Ureter (tissue), 1 donor: ENCODE measurements at regions not wholly inside any gene's neighbourhood (a gene's known extent, or its start where the extent isn't known, plus 50 kb on each side); places are given as distances from the start of the nearest gene placed in this dataset.

Source experiments
- DNase-seq: peaks from one replicate; pipeline ENCODE4 v3.0.0-alpha.2; 2020; ENCODE audit warnings: low spot score
- donor health status: DM: yes; HTN: yes; CAD: no.

- no peak for DNase-seq
Measured at GRCh38 chr11:39294648-39295047, 2164.8 kb downstream of the LRRC4C start.

DNA sequence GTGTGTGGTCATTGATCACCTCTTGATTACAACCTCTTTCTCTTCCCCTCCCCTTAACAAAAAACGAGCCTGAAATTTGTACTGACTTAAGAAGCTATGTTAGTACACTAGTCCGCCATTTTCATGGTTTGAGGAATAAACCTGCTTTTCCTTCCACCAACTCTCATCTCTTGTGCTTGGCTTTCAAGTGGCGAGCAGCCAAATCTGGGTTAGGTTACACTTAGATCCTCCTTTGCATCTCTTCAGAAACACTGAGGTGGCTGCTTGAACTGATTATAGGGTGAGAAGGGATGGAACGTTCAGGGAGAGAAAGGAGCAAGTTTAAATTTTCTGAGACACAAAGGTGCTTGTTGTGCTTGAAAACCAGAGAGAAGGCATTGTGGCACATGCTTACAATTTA, 2171.4 kb downstream of the LRRC4C start:
- no peak for DNase-seq

DNA sequence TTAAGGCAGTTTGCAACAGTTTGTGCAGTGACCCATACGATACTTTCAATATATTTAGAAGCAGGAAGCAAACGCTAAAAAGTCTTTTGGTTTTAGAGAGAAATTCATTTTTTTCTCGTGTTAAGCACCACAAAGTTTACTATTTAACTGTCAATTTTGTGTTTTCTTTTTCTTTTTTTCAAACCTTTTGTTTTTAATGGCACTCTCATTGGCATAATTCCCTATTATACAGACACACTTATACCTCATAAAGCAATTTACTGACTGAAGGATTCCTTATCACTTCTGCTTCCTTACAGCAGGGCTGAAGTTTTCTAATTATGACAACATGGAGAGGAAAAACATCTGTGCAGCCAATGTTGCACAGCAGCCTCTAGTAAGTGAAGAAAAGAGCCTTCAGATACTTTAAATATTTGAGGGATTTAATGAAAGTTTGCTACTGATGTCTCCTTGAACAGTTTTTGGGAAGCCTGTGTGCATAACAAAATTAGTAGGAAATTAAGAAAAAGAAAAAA, 2191.2 kb downstream of the LRRC4C start:
- DNase-seq = no peak

- no peak for DNase-seq
Measured at GRCh38 chr11:39255648-39256047, 2203.8 kb downstream of the LRRC4C start.

DNA sequence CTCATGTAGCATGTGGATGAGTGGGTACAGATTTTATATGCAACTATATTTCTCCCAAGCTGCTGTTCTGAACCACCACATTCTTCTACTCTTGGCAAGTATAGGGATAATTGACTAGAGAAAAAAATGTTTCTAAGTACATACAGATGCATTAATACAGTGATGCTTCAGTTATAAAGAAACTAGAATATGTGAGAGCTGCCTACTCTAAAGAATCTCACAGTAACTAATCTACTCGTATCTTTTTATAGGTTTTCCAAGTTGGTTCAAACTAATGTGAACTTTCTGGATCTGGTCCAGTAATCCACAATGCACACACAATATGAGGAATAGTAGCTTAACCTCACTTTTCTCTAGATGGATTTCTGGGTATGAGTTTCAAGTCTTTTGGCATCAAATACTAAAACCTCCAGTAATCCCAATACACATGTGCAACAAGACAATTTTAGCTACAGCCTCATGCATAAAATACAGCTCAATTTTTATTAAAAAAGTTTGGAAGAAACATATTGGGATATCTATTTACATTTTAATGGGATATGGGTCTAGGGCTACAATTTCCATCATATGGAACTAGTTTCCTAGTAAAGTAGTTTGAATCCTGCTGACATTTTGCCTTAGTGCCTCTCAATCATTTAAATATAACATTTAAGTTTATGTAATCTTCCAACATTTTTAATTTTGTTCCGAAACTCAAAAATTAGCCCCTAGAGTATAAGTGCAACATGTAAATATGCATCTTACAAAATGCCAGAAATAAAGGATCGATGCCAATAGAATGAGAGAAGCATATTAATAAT, 2209.7 kb downstream of the LRRC4C start:
- no peak for DNase-seq

GRCh38 chr11:39247570-39248137, 2211.8 kb downstream of the LRRC4C start:
- no peak for DNase-seq

DNA sequence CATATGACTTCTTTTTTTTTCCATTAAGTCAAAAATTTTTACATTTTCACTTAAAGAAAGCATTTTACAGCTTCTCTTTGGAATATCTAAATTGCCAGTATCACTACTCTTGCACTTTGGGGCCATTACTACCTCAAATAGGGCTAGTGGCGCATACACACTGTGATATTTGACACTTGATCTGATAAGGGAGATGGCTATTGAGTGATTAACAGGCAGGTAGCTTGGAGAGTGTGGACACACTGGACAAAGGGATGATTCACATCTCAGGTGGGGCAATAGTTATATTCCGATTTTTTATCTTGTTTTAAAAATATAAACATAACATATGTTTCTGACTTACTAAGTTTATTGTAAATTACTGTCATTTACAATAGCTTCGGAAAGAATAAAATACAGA, 2219.9 kb downstream of the LRRC4C start:
- DNase-seq = no peak

DNA sequence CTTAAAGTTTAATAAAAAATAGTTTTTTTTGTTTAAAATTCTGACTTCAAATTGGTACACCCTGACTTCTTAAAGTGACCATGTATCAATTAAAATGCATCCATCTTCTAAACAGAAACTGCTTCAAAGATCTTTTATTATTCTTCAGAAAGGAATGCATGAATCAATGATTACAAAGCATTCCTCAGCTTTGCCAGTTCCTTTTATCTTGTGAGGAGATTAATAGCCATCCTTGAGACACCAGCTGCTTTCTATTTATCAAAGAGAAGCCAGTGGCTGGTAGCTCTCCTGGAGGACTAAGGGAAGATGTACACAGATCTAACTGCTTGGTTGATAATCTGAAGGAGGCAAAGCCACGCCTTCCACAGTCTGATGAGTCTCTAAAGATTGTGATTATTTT, 2222.5 kb downstream of the LRRC4C start:
- DNase-seq = no peak

DNA sequence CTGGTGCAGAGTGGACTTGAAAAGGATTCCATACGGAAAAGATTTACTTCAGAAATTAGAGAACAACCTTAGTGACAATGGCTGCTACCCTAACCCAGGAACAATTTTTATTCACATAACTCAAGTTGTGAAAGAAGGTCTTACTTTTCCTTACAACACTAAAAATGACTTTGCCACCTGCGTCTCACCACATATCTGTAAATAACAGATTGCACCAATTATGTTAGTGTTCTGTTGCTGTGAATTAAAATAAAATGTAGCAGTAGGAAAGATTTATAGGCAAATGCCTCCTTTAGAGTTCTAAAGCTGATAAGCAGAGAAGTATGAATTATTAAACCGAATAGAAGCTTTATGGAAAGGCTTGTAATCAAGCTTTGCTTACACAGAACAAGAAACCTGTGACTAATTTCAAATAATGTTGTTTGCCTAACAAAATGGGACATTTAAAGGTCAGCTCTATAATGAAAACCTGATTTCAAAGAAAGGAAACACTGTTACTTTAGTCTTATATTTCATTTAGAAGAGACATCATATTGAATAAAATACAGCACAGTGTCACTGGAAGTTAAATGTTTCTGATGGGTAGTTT, 2237.8 kb downstream of the LRRC4C start:
- no peak for DNase-seq

DNA sequence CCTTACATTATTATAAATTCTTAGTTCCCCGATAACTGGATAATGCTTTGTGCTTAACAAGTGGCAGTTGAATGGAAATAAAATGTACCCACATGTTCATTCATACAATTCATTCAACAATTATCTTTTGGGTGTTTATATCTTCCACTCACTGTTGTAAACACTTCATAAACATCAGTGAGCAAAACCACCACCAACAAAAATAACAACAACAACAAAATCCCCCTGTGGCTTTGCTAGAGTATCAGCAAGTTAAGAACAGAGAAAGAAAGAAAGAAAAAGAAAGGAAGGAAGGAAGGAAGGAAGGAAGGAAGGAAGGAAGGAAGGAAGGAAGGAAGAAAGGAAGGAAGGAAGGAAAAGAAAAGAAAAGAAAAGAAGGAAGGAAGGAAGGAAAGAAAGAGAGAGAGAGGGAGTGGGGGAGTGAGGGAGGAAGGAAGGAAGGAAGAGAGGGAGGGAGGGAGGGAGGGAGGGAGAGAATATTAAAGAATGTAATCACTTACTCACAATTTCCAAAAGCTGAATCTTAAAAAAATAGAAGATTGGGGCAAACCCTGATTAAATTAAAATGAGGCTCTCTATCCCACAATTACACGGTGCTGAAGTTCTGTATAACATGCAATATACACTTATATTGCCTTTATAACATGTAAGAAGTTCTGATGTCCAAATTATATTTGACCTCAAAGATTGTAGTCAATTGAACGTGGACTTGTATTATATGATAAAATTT, 2238.8 kb downstream of the LRRC4C start:
- DNase-seq = no peak

DNA sequence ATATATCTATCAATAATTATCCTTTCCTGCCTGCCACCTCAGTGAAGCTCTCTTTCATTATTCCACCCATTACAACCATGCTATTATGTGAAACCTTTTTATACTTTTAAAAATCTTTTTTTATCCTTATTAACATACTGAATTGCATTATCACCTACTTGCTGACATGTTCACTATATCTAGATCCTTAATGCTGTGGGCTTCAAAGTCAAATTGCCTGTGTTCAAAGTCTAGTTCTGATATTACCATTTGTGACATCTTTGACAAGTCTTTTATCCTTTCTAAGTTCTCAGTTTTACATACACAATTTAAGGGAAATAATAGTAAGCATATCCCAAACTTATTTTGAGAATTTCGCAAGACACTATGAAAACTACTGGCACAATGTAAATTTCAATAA, 2239.4 kb downstream of the LRRC4C start:
- DNase-seq = no peak

- no peak for DNase-seq
Measured at GRCh38 chr11:39209981-39210380, 2249.5 kb downstream of the LRRC4C start.

- DNase-seq = no peak
Measured at GRCh38 chr11:39205236-39205995, 2254.0 kb downstream of the LRRC4C start.

DNA sequence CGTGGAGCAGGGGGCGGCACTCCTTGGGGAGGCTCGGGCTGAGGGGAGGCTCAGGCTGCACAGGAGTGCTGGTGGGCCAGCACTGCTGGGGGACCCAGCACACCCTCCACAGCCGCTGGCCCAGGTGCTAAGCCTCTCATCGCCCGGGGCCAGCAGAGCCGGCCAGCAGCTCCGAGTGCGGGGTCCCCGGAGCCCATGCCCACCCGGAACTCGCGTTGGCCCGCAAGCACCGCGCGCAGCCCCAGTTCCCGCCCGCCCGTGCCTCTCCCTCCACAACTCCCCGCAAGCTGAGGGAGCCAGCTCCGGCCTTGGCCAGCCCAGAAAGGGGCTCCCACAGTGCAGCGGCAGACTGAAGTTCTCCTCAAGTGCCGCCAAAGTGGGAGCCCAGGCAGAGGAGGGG, 2266.8 kb downstream of the LRRC4C start:
- no peak for DNase-seq

- no peak for DNase-seq
Measured at GRCh38 chr11:39190751-39191150, 2268.7 kb downstream of the LRRC4C start.

GRCh38 chr11:39177678-39178077, 2281.8 kb downstream of the LRRC4C start:
- DNase-seq = no peak

- DNase-seq = no peak
Measured at GRCh38 chr11:39174965-39175364, 2284.5 kb downstream of the LRRC4C start.

- DNase-seq = no peak
Measured at GRCh38 chr11:39174196-39174595, 2285.3 kb downstream of the LRRC4C start.

- DNase-seq = no peak
Measured at GRCh38 chr11:39165021-39165420, 2294.4 kb downstream of the LRRC4C start.

DNA sequence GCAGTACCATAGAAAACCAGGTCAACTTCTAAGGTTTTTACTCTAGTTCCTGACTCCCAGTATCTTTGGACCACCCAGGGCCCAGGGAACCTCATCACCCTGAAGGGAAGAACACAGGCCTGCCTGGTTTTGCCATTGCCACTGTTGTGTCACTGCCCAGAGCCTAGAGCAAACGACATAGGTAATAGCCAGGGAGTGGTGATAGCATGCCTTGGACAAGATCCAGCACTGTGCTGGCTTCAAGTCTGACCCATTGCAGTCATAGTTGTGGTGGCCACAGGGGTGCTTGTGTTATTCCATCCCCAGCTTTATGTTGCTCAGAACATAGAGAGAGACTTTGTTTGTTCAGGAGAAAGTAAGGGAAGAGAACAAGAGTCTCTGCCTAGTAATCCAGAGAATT, 2310.2 kb downstream of the LRRC4C start:
- DNase-seq = no peak

GRCh38 chr11:39145346-39145745, 2314.1 kb downstream of the LRRC4C start:
- no peak for DNase-seq
